ENCODE measurements at regions not wholly inside any gene's neighbourhood (a gene's known extent, or its start where the extent isn't known, plus 50 kb on each side); places are given as distances from the start of the nearest gene placed in this dataset.

DNA sequence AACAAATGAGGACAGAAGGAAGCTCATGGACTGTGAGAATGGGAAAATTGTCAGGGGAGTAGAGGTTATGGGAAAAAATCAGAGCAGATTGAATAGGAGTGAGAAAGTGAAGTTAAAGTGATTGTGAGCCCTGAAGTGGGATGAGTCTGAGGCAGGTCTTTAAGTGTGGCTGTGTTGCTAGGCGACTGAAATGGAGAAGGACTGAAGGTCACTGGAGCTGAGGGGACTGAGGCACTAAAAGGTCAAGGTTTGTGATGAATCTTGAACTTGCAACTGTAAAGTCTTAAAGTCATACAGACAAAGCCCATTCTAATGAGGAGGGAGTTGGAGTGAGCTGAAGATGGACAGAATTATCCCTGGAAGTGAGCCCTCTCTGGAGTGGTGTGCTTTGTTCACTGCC is 518.9 kb downstream of the TUSC7 start:
- no peaks in the 10 kb centered on the region for H3K27me3 ChIP-seq (ENCODE audit: control insufficient read depth, insufficient read depth, low read length)
- no peak overlapping the region for H3K9ac ChIP-seq (ENCODE audit: low read length)
- no peak overlapping the region for H3K4me3 ChIP-seq (ENCODE audit: low read length)
- H3K4me1 ChIP-seq (ENCODE audit: control insufficient read depth, insufficient read depth, low read length), result no peaks in the 10 kb centered on the region
- H3K36me3 ChIP-seq (ENCODE audit: control insufficient read depth, insufficient read depth, low read length), result no peaks in the 10 kb centered on the region
- no peaks in the 10 kb centered on the region for H3K9me3 ChIP-seq (ENCODE audit: control insufficient read depth, low read length)

DNA sequence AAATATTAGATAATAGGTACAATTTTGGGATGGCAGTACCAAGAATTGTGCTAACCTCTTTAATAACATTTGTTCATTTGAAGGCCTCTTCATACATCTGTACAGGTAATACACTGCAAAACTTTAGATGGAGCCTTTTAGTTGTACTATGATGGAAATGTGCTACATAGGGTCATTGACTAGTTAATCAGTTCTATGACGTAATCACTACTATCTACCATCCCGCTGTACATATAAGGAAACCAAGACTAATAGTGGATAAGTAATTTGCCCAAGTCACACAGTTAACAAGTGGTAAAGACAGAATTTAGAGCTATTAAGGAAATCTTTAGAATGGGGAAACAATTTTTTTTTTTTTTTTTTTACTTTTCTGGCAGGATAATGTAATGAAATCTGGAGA is 521.3 kb downstream of the TUSC7 start:
- H3K27me3 ChIP-seq (ENCODE audit: control insufficient read depth, insufficient read depth, low read length), result no peaks in the 10 kb centered on the region
- no peaks in the 10 kb centered on the region for H3K4me1 ChIP-seq (ENCODE audit: control insufficient read depth, insufficient read depth, low read length)
- H3K9ac ChIP-seq (ENCODE audit: low read length), result no peak overlapping the region
- H3K4me3 ChIP-seq (ENCODE audit: low read length), result no peak overlapping the region
- no peaks in the 10 kb centered on the region for H3K36me3 ChIP-seq (ENCODE audit: control insufficient read depth, insufficient read depth, low read length)
- no peaks in the 10 kb centered on the region for H3K9me3 ChIP-seq (ENCODE audit: control insufficient read depth, low read length)

DNA sequence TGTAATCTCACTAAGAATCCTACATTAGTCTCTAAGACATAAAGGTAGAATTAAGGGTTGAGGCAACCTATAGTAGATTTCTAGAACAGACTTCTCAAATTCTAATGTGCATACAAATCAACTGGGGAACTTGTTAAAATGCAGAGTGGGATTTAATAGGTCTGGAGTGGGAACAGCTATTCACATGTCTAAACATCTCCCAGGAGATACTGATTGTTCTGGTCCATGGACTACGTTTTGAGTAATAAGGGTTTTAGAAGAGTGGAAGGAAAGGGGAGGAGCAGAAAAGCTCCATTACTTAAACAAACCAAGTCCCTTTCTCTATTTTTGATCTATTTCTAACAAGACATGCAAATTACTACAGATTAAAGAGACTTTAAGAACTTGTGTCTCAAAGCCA is 524.8 kb downstream of the TUSC7 start:
- H3K9ac ChIP-seq (ENCODE audit: low read length), result no peak overlapping the region
- no peaks in the 10 kb centered on the region for H3K4me1 ChIP-seq (ENCODE audit: control insufficient read depth, insufficient read depth, low read length)
- no peaks in the 10 kb centered on the region for H3K27me3 ChIP-seq (ENCODE audit: control insufficient read depth, insufficient read depth, low read length)
- no peak overlapping the region for H3K4me3 ChIP-seq (ENCODE audit: low read length)
- no peaks in the 10 kb centered on the region for H3K36me3 ChIP-seq (ENCODE audit: control insufficient read depth, insufficient read depth, low read length)
- no peaks in the 10 kb centered on the region for H3K9me3 ChIP-seq (ENCODE audit: control insufficient read depth, low read length)

DNA sequence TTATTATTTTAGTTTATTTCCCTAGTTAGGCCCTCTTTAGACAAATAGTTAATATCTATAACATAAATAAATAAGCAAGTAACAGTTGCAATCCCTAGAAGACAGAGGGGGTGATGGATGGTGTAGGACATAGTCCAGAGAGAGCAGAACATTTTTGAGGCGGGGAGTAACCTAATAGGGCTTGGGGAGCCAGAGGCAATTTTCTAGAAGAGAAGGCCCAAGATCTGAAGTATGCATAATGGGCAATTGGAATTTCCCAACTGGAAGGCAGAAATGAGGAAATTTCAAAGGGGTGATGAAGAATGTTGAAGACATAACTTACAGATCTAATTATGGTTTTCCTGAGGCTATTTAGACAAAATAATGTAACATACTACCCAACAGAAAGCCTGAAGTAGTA is 525.7 kb downstream of the TUSC7 start:
- Histone ChIP-seq H3K4me1 (ENCODE audit: control insufficient read depth, insufficient read depth, low read length) (no peaks in the 10 kb centered on the region), H3K9me3 (ENCODE audit: control insufficient read depth, low read length) (no peaks in the 10 kb centered on the region), H3K9ac (ENCODE audit: low read length) (no peak overlapping the region), H3K36me3 (ENCODE audit: control insufficient read depth, insufficient read depth, low read length) (no peaks in the 10 kb centered on the region), H3K4me3 (ENCODE audit: low read length) (no peak overlapping the region), H3K27me3 (ENCODE audit: control insufficient read depth, insufficient read depth, low read length) (no peaks in the 10 kb centered on the region)

DNA sequence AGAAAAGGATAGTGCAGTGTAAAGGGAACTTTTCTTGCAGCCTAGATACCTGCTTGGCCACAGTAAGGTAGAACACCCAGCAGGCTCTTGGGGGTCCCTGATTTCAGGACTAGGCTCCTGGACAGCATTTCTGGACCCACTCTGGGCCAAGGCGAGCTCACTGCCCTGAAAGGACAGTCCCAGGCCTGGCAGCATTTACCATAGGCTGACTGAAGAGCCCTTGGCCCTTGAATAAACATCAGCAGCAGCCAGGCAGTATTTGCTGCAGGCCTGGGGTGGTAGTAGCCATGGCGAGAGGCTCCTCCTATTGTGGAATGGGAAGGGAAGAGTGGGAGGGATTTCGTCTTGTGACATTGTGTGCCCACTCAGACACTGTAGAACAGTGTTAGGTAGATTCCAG is 529.2 kb downstream of the TUSC7 start:
- H3K9me3 ChIP-seq (ENCODE audit: control insufficient read depth, low read length), result no peaks in the 10 kb centered on the region
- no peaks in the 10 kb centered on the region for H3K4me1 ChIP-seq (ENCODE audit: control insufficient read depth, insufficient read depth, low read length)
- no peaks in the 10 kb centered on the region for H3K27me3 ChIP-seq (ENCODE audit: control insufficient read depth, insufficient read depth, low read length)
- no peaks in the 10 kb centered on the region for H3K36me3 ChIP-seq (ENCODE audit: control insufficient read depth, insufficient read depth, low read length)
- no peak overlapping the region for H3K4me3 ChIP-seq (ENCODE audit: low read length)
- H3K9ac ChIP-seq (ENCODE audit: low read length), result no peak overlapping the region

DNA sequence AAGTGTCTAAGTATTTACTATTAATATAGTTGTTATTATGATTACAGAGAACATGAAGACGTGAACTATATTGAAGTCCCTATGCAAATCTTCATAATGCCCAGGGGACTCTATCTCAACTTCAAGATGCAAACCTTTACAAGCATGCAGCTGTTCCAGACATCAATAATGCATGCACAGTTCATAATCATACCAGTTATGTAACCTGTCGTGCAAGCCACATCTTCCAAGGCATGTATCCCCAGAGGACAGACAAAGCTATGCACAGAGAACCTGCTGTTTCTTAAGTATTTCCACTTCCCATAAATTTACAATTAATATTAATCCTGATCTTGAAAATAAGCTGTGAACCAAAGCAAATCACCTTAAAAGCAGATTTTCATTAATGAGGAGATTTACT is 534.1 kb downstream of the TUSC7 start:
- no peak overlapping the region for H3K4me3 ChIP-seq (ENCODE audit: low read length)
- no peaks in the 10 kb centered on the region for H3K4me1 ChIP-seq (ENCODE audit: control insufficient read depth, insufficient read depth, low read length)
- H3K9me3 ChIP-seq (ENCODE audit: control insufficient read depth, low read length), result no peaks in the 10 kb centered on the region
- no peaks in the 10 kb centered on the region for H3K36me3 ChIP-seq (ENCODE audit: control insufficient read depth, insufficient read depth, low read length)
- H3K27me3 ChIP-seq (ENCODE audit: control insufficient read depth, insufficient read depth, low read length), result no peaks in the 10 kb centered on the region
- H3K9ac ChIP-seq (ENCODE audit: low read length), result no peak overlapping the region

DNA sequence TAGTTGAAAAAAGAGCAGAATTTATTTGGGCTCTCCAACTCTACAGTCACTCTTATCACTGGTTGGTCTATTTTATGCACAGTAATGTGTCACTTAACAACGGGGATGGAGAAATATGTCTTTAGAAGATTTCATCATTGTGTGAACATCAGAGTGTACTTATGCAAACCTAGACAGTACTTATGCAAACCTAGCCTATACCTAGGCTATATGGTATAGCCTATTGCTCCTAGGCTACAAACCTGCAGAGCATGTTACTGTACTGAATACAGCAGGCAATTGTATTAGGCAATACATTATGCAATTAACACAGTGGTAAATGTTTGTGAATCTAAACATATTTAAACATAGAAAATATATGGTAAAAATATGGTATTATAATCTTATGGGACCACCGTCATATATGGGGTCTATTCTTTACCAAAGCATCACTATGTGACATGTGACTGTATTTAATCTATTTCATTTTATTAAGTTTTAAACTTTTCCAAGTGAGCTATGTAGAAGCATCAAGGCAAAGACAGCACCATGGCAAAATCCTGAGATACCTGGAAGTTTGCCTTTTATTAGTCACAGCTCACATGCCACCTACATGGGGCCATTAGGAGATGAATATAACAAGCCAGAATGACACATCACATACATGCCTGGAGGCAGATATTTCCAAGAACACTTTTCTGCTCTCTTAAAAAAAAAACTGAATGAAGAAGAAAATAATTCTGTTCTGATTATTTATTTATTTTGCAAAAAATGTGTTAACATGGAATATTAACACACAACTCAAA is 537.4 kb downstream of the TUSC7 start:
- Histone ChIP-seq H3K27me3 (ENCODE audit: control insufficient read depth, insufficient read depth, low read length) (no peaks in the 10 kb centered on the region), H3K36me3 (ENCODE audit: control insufficient read depth, insufficient read depth, low read length) (no peaks in the 10 kb centered on the region), H3K4me3 (ENCODE audit: low read length) (no peak overlapping the region), H3K9ac (ENCODE audit: low read length) (no peak overlapping the region), H3K9me3 (ENCODE audit: control insufficient read depth, low read length) (no peaks in the 10 kb centered on the region), H3K4me1 (ENCODE audit: control insufficient read depth, insufficient read depth, low read length) (no peaks in the 10 kb centered on the region)

DNA sequence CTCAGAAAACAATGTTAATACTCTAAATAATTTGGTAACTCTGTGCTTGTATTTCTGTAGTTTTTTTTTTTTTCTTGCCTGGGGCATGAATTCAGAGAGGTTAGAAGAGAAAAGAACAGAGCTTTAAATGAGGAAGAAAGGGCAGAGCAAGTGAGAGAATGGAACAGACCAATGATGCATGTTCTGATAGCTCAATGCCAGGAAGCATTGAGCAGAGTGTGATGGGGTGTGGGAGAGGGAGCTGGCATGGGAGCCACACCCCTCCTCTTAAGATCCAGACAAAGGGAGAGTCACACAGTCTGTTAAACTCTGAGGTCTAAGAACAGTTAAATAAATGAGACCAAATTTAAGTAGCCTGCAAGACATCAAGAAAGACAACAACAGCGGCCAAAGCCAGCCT is 538.6 kb downstream of the TUSC7 start:
- no peaks in the 10 kb centered on the region for H3K27me3 ChIP-seq (ENCODE audit: control insufficient read depth, insufficient read depth, low read length)
- H3K9ac ChIP-seq (ENCODE audit: low read length), result no peak overlapping the region
- H3K4me3 ChIP-seq (ENCODE audit: low read length), result no peak overlapping the region
- no peaks in the 10 kb centered on the region for H3K4me1 ChIP-seq (ENCODE audit: control insufficient read depth, insufficient read depth, low read length)
- H3K9me3 ChIP-seq (ENCODE audit: control insufficient read depth, low read length), result no peaks in the 10 kb centered on the region
- H3K36me3 ChIP-seq (ENCODE audit: control insufficient read depth, insufficient read depth, low read length), result no peaks in the 10 kb centered on the region

DNA sequence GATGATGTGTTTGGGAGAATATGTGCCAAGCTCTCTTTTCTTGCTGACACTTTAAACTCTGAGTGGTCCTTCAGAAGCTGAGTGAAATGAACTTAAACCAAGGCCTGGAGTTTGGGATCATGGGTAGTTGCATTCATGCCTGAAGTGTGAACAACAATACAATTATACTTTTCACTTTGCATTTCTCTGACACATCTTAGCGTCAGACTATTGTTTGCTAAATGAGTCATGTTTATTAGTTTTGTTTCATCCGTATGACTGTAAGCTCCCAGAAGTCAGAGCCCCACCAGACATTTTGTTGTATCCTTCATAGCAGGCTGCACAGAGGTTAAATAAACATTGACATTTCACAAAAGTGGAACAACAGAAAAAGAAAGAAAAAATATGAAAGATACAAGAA is 542.6 kb downstream of the TUSC7 start:
- Histone ChIP-seq H3K27me3 (ENCODE audit: control insufficient read depth, insufficient read depth, low read length) (no peaks in the 10 kb centered on the region), H3K9me3 (ENCODE audit: control insufficient read depth, low read length) (no peaks in the 10 kb centered on the region), H3K4me1 (ENCODE audit: control insufficient read depth, insufficient read depth, low read length) (no peaks in the 10 kb centered on the region), H3K4me3 (ENCODE audit: low read length) (no peak overlapping the region), H3K36me3 (ENCODE audit: control insufficient read depth, insufficient read depth, low read length) (no peaks in the 10 kb centered on the region), H3K9ac (ENCODE audit: low read length) (no peak overlapping the region)

DNA sequence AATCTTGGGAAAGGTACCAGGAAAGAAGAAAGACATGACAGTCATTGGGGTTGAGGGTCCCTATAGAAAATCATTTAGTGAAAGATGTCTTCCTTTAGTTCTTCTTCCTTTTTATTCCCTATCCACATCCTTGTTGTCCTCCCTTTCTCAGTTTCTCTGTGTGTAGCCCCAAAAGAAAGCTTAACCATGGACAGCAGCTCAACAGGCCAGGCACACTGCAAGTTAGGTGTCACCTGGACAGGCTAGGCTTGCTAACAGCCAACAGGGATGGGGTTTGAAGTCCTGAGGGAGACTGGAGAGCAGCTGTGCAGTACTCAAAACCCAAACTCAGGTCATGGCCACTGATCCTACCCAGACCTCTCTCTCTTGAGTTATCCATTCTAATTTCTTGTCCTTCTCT is 543.1 kb downstream of the TUSC7 start:
- no peak overlapping the region for H3K4me3 ChIP-seq (ENCODE audit: low read length)
- no peaks in the 10 kb centered on the region for H3K4me1 ChIP-seq (ENCODE audit: control insufficient read depth, insufficient read depth, low read length)
- H3K27me3 ChIP-seq (ENCODE audit: control insufficient read depth, insufficient read depth, low read length), result no peaks in the 10 kb centered on the region
- no peak overlapping the region for H3K9ac ChIP-seq (ENCODE audit: low read length)
- no peaks in the 10 kb centered on the region for H3K36me3 ChIP-seq (ENCODE audit: control insufficient read depth, insufficient read depth, low read length)
- no peaks in the 10 kb centered on the region for H3K9me3 ChIP-seq (ENCODE audit: control insufficient read depth, low read length)

DNA sequence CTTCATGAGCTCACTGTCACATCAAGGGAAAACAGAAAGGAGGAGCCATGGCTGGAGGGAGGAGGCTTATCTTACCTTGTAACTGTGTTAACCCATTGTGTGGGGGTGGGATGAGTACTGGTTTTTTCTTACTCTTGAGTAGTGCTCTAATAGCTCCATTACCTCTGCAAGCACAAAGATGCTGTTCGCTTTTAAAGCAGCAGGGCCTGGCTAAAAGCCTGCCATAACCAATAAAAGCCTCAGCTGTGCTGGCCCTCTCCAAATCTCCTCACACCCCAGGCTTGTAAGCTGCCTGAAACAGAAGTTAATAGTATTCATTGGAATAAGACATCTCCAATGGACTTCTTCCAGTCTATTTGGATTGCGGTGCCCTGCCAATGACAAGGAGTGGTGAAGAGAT is 544.1 kb downstream of the TUSC7 start:
- no peaks in the 10 kb centered on the region for H3K36me3 ChIP-seq (ENCODE audit: control insufficient read depth, insufficient read depth, low read length)
- no peak overlapping the region for H3K9ac ChIP-seq (ENCODE audit: low read length)
- H3K4me3 ChIP-seq (ENCODE audit: low read length), result no peak overlapping the region
- H3K27me3 ChIP-seq (ENCODE audit: control insufficient read depth, insufficient read depth, low read length), result no peaks in the 10 kb centered on the region
- H3K4me1 ChIP-seq (ENCODE audit: control insufficient read depth, insufficient read depth, low read length), result no peaks in the 10 kb centered on the region
- H3K9me3 ChIP-seq (ENCODE audit: control insufficient read depth, low read length), result no peaks in the 10 kb centered on the region

DNA sequence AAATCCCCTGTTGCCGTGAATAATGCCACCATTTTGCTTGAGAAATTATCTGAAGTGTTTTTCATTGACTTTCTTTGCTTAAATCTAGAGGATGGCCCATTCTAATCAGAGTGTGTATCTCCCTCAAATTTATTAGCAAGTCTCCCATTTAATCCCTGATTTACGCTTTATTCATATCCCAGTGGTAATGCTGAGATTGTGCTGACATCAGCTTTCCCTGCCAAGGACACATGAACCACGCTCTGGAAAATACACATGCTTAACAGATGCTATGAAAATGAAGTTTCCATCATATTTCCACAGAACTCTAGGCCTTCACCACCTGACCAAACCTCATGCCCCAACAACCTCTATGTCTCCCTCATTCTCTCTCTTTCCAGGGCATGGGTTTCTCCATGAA is 545.4 kb downstream of the TUSC7 start:
- Histone ChIP-seq H3K9me3 (ENCODE audit: control insufficient read depth, low read length) (no peaks in the 10 kb centered on the region), H3K4me1 (ENCODE audit: control insufficient read depth, insufficient read depth, low read length) (no peaks in the 10 kb centered on the region), H3K36me3 (ENCODE audit: control insufficient read depth, insufficient read depth, low read length) (no peaks in the 10 kb centered on the region), H3K9ac (ENCODE audit: low read length) (no peak overlapping the region), H3K4me3 (ENCODE audit: low read length) (no peak overlapping the region), H3K27me3 (ENCODE audit: control insufficient read depth, insufficient read depth, low read length) (no peaks in the 10 kb centered on the region)

DNA sequence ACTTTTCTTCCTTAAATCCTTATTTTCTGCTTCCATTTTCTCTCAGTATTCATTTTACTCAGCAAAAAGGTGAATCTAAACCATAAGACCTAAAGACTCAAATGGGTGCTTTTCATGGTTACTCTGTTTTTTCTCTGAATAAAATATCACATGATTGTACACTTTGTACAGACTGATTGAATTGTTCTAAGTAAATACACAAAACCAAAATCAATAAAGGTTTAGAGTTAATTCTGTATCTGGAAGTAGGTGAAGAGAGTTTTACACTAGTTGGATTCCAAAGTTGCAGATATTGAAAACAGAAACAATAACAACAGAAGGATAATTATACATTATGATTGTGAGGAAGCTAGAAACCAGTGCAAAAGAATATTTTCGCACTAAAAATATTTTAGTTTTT is 546.2 kb downstream of the TUSC7 start:
- Histone ChIP-seq H3K9ac (ENCODE audit: low read length) (no peak overlapping the region), H3K4me3 (ENCODE audit: low read length) (no peak overlapping the region), H3K4me1 (ENCODE audit: control insufficient read depth, insufficient read depth, low read length) (no peaks in the 10 kb centered on the region), H3K36me3 (ENCODE audit: control insufficient read depth, insufficient read depth, low read length) (no peaks in the 10 kb centered on the region), H3K9me3 (ENCODE audit: control insufficient read depth, low read length) (no peaks in the 10 kb centered on the region), H3K27me3 (ENCODE audit: control insufficient read depth, insufficient read depth, low read length) (no peaks in the 10 kb centered on the region)

All from mucosa of stomach (tissue), 1 donor.